Large intestine (tissue), 3 donors: ENCODE measurements at regions not wholly inside any gene's neighbourhood (a gene's known extent, or its start where the extent isn't known, plus 50 kb on each side); places are given as distances from the start of the nearest gene placed in this dataset.
A peak's percentile ranks its signal among the peaks of the same experiment; 100 is the strongest.
"Not testable (repeated sequence)": the region's sequence is repeated elsewhere in the genome, so short reads cannot be mapped to it uniquely, and the experiment has no call there.

ENCODE experiments used
- DNase-seq, 2 donors: peaks; one replicate each; pipeline versions ENCODE4 v3.0.0 to v3.0.0-alpha.2; 2013
- H3K27ac ChIP-seq: one replicate; pipeline ENCODE4 v1.5.1; 2013; ENCODE audit warnings: low read length
- H3K27me3 ChIP-seq: 2 replicates; pipeline ENCODE4 v1.6.1; 2013; ENCODE audit warnings: low read length; ENCODE audit not compliant: control insufficient read depth, insufficient read depth
- H3K36me3 ChIP-seq: 2 replicates; pipeline ENCODE4 v1.6.1; 2013; ENCODE audit warnings: low read length; ENCODE audit not compliant: control insufficient read depth, insufficient read depth
- H3K4me1 ChIP-seq: one replicate; pipeline ENCODE4 v1.6.1; 2013; ENCODE audit warnings: low read length; ENCODE audit not compliant: control insufficient read depth, insufficient read depth
- H3K4me3 ChIP-seq: one replicate; pipeline ENCODE4 v1.5.1; 2013; ENCODE audit warnings: low read length
- H3K9me3 ChIP-seq: one replicate; pipeline ENCODE4 v1.6.1; 2013; ENCODE audit warnings: mild to moderate bottlenecking, low read depth, low read length, moderate library complexity; ENCODE audit not compliant: control insufficient read depth
- WGBS: methylation state at CpG from one replicate; pipeline ENCODE4 v1.1.5; 2013; ENCODE audit warnings: low lambda C conversion rate; ENCODE audit not compliant: insufficient coverage; 5-methylcytosine and 5-hydroxymethylcytosine counted together

DNA sequence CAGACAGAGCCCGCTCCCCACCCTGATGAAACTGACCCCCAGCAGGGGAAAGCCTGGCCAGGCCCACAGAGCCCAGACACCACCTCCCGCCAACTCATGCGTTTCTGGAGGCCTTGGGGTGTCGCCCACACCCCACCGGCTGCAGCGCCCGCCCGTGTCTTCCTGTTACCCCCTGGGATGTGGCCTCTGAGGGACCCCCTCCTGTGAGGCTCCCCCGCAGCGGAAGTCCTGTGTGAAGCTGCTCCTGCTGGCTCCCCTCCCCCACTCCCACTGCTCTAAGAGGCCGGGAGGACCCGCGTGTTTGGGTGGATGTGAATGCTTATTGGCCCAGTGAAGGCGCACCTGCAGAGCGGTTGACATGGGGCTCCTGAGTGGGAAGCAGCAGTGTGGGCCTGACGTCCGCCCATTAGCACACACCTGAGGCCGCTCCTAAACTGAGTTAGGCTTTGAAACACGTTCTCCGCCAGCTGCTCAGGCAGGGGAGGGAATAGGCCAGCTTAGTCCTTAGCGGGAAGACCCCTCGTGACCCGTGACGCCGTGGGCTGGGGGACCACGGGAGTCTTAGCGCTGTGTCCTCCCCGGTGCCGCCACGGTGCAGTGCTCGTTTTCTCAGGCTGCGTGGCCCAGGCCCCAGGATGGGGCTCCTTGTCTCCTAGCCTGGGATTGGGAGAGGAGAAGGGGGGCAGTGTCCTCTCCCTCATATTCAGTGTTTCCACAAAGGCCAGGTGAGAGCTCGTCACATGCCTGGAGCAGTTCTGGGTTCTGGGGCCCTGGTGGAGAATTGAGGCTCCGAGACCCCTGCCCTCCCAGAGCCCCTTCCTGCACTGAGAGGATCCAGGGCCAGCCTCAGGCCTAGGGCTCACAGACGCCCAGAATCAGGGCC lies 323.4 kb upstream of the SFSWAP start:
- no peak overlapping the region for H3K27ac ChIP-seq
- H3K27me3 ChIP-seq, result peaks cover 8% of the 10 kb centered on the region
- H3K36me3 ChIP-seq, result no peaks in the 10 kb centered on the region
- no peaks in the 10 kb centered on the region for H3K9me3 ChIP-seq
- H3K4me1 ChIP-seq, result no peaks in the 10 kb centered on the region
- no peak for DNase-seq
- no CpG with 5 or more reads among the region's 35 CpGs for WGBS
- no peak overlapping the region for H3K4me3 ChIP-seq

DNA sequence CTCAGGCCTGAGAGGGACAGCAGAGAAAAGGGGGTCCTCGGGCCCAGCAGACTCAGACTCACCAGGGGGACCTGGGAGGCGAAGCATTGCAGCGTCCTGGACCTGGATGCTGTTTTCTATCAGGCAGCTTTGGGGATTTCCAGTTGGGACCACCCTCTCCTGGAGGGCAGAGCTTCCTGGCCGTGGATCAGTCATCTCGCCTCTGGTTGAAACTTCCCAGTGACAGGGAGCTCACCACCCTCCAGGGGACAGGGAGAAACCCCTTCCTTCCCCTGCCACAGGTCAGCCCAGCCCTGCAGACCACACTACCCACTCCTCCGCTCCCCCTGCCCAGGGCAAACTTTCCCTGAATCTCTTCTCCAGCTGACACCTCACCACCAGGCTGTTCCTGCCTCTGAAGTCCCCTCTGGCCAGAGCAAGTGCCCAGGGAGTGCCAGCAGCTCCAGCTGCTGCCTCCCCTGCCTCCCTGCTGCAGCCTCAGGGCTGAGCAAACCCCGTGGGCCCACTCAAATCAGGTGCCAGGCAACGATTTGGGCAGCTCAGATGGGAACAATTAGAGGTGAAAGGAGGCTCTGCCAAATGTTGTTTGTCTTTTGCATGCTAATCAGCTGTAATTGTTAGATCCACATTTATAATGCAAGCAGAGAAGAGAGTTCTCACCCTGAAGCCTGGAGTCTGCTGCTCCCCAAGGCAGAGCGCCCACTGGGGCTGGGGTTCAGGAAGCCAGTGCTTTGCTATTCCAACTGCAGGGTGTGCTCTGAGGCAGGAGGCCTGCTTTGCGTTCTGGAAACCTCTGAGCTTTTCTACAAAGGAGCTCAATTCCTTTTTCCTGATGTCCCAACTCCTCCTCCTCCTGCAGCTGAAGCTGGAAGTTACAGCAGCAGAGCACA lies 322.5 kb upstream of the SFSWAP start:
- not testable (repeated sequence) for H3K4me1 ChIP-seq, H3K36me3 ChIP-seq, H3K27me3 ChIP-seq, H3K27ac ChIP-seq, H3K9me3 ChIP-seq, H3K4me3 ChIP-seq, DNase-seq
- no CpG with 5 or more reads among the region's 10 CpGs for WGBS

DNA sequence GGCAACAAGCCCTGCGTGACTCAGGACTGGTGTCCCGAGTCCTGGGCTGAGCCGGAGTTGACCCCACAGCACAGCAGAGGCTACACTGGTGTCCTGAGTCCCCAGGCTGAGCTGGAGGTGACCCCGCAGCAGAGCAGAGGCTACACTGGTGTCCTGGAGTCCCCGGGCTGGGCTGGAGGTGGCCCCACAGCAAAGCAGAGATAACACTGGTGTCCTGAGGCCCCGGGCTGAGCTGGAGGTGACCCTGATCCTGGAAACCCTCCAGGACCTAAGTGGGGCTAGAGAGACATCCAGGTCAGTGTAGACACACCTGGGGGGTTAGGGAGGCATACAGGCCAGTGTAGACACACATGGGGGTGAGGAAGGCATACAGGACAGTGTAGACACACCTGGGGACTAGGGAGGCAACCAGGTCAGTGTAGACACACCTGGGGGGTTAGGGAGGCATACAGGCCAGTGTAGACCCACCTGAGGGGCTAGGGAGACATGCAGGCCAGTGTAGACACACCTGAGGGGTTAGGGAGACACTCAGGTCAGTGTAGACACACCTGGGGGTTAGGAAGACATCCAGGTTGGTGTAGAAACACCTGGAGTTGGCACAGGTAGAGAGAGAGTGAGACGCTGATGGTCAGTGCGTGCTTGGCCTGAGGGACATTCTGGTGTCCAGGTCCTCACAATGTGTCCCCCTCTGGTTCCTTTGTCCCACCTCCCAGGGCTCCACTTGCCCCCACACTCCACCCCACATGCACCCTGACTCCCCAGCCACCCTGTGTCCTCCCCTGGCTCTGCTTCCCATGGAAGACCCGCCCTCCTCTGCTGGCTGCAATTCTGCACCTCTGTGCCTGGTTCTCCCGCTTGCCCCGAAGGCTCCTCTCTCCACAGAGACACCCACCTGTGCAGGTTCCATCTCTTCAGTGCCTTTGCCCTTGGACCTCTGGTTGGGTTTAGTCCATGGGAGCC lies 321.6 kb upstream of the SFSWAP start:
- no peaks in the 10 kb centered on the region for H3K36me3 ChIP-seq
- no peaks in the 10 kb centered on the region for H3K9me3 ChIP-seq
- no peak for DNase-seq
- no peaks in the 10 kb centered on the region for H3K4me1 ChIP-seq
- no CpG with 5 or more reads among the region's 11 CpGs for WGBS
- H3K4me3 ChIP-seq, result no peak overlapping the region
- H3K27ac ChIP-seq, result no peak overlapping the region
- peaks cover 4% of the 10 kb centered on the region for H3K27me3 ChIP-seq

DNA sequence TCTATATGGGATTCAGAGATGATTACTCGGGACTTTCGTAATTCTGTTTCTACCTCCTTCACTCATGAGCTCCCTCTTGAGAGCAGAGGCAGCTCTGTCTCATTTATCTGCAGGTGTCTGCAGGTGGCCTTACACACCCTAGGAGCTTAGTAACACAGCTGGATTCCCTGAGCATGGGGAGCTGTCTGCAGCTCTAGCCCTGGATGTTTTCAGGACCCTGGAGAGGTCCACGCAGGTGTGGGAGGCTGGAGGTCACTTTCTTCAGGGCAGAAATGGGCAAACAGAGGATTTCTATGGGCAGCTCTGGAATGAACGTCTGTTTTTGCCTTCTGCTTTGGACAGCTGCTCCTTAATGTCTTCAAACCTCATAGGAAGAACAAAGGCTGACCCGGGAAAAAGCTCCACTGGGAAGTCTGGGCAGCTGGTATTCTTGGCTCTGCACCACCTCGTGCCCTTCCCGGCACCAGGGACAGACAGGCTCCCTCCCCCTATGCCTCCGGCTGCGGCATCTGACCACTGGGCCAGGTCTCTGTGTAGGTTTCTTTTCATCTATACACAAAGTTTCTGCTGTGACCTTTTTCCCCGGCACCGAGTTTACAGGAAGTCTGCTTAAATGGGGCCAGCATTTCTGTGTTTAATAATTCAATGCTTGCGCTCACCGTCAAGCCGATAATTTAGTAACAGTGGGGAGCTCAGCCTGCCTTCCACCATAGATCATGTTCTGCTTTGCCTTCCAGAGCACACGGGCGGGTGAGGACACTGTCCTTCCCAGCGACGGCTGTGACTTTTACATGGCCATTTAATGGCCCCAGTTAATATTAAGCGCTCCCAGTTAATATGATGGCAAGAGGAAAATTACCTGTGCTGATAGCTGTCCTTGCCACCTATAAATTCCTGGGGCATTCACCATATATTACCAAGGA lies 320.2 kb upstream of the SFSWAP start:
- H3K4me3 ChIP-seq, result no peak overlapping the region
- no peaks in the 10 kb centered on the region for H3K4me1 ChIP-seq
- peak in 1 of 2 donors; percentile 26 for DNase-seq
- H3K27ac ChIP-seq, result no peak overlapping the region
- no peaks in the 10 kb centered on the region for H3K36me3 ChIP-seq
- H3K27me3 ChIP-seq, result peaks cover 3% of the 10 kb centered on the region
- no peaks in the 10 kb centered on the region for H3K9me3 ChIP-seq
- WGBS, result no CpG with 5 or more reads among the region's 19 CpGs

DNA sequence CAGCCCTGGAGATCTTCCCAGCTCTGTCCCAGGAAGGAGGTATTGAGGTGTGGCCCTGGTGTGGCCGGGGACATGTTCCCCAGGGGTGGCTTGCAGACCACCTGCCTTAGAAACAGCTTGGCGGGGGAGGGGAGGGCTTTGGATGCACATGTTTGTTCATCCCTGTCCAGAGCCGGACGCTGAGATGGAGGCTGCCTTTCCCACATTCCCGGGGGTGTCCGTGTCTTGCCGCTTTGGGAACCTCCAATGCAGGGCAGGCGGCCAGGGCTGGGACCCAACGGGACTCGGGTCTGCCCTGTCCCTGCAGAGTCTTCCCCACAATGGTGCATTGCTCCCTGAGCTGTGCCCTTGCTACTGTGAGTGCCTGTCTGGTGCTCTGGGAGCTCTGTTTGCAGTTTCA lies 319.5 kb upstream of the SFSWAP start:
- H3K27ac ChIP-seq, result no peak overlapping the region
- no peaks in the 10 kb centered on the region for H3K9me3 ChIP-seq
- DNase-seq, result no peak
- WGBS, result no CpG with 5 or more reads among the region's 10 CpGs
- no peaks in the 10 kb centered on the region for H3K36me3 ChIP-seq
- no peak overlapping the region for H3K4me3 ChIP-seq
- H3K27me3 ChIP-seq, result no peaks in the 10 kb centered on the region
- no peaks in the 10 kb centered on the region for H3K4me1 ChIP-seq

DNA sequence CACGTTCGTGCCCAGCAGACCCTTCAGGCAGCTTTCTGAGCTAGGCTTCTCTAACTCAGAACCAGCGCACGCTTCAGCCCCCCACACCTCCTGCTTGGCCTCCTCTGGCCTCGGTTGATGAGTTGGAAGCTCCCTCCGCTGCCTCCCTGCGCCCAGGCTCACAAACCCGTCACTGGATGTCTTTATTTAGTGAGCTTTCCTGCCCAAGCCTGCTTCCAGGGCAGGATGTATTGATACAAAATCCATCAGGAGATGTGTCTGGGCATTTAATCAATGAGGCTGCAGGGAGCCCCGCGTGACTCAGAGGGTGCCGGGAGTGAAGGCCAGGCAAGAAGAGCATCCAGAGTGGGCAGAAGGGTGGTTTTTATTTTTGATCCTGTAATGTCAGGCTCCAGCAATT lies 316.1 kb upstream of the SFSWAP start:
- not testable (repeated sequence) for H3K27me3 ChIP-seq, H3K36me3 ChIP-seq, H3K4me1 ChIP-seq, DNase-seq, H3K4me3 ChIP-seq, H3K27ac ChIP-seq, H3K9me3 ChIP-seq
- no CpG with 5 or more reads among the region's 11 CpGs for WGBS

DNA sequence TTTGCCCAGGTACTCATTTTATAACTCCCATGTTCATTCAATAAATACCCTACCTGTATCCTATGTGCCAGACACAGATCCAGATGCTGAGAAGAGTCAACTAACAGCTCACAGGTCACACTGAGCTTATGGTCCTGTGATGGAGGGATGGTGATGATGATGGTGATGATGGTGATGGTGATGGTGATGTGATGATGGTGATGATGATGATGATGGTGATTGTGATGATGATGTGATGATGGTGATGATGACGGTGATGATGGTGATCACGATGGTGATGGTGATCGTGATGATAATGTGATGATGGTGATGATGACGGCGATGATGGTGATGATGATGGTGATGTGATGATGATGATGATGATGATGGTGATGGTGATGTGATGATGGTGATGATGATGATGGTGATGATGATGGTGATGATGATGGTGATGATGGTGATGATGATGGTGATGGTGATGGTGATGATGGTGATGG lies 315.6 kb upstream of the SFSWAP start:
- H3K9me3 ChIP-seq, H3K27me3 ChIP-seq, H3K4me3 ChIP-seq, H3K4me1 ChIP-seq, H3K27ac ChIP-seq, H3K36me3 ChIP-seq, DNase-seq: not testable (repeated sequence)
- WGBS, result 89% methylated on average over 5 of the region's 5 CpGs

DNA sequence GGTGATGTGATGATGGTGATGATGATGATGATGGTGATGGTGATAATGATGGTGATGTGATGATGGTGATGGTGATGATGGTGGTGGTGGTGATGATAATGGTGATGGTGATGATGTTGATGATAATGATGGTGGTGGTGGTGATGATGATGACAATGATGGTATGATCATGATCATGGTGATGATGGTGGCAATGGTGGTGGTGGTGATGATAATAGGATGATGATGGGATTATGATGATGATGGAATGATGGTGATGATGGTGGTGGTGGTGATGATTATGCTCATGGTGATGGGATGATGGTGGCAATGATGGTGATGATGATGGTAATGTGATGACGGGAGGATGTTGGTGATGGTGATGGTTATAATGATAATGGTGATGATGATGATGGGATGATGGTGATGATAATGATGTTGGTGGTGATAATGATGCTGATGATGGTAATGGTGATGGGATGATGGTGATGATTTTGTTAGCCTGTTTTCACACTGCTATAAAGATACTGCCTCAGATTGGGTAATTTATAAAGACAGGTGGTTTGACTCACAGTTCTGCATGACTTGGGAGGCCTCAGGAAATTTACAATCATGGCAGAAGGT lies 314.8 kb upstream of the SFSWAP start:
- no peaks in the 10 kb centered on the region for H3K4me1 ChIP-seq
- DNase-seq, result no peak
- no peaks in the 10 kb centered on the region for H3K27me3 ChIP-seq
- no peaks in the 10 kb centered on the region for H3K9me3 ChIP-seq
- no peak overlapping the region for H3K27ac ChIP-seq
- 100% methylated on average over 1 of the region's 1 CpG for WGBS
- H3K36me3 ChIP-seq, result no peaks in the 10 kb centered on the region
- no peak overlapping the region for H3K4me3 ChIP-seq
